A673 (cell line): ENCODE measurements at regions not wholly inside any gene's neighbourhood (a gene's known extent, or its start where the extent isn't known, plus 50 kb on each side); places are given as distances from the start of the nearest gene placed in this dataset.

ENCODE experiments used
- EZH2 ChIP-seq: fragments of 200-600 bp; sonication (generic); IDR thresholded peaks from 2 replicates; pipeline ENCODE4 v1.6.1; 2017; ENCODE audit warnings: borderline replicate concordance, low read depth, mild to moderate bottlenecking, mixed read lengths, antibody characterized with exemption, low read length; ENCODE audit not compliant: poor library complexity, severe bottlenecking
- TF ChIP-seq, protein P1 (sequence below): fragments of 300-800, 200-600 bp; sonication (generic); conservative IDR thresholded peaks from 2 replicates; pipeline ENCODE4 v1.5.1; 2017; ENCODE audit warnings: low read depth, mild to moderate bottlenecking, antibody characterized with exemption, low read length, moderate library complexity, mixed read lengths

DNA sequence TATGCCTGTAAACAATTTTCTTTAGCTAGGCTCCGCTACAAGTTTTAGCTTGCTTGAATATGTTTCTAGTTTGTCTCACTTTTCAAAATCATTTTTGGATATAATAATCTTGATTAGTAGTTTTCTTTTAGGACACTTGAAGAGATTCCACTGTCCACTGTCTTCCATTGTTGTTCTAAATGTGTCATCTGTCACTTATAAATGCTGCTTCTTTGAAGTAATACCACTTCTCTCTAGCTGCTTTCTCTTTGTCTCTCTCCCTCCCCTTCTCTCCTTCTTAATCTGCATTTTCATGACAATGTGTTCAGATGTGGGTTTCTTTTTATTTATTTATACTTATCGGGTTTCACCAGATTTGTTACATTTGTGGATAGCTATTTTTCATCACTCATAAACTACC lies 73.7 kb upstream of the DPP10 start:
- TF ChIP-seq, protein P1, sequence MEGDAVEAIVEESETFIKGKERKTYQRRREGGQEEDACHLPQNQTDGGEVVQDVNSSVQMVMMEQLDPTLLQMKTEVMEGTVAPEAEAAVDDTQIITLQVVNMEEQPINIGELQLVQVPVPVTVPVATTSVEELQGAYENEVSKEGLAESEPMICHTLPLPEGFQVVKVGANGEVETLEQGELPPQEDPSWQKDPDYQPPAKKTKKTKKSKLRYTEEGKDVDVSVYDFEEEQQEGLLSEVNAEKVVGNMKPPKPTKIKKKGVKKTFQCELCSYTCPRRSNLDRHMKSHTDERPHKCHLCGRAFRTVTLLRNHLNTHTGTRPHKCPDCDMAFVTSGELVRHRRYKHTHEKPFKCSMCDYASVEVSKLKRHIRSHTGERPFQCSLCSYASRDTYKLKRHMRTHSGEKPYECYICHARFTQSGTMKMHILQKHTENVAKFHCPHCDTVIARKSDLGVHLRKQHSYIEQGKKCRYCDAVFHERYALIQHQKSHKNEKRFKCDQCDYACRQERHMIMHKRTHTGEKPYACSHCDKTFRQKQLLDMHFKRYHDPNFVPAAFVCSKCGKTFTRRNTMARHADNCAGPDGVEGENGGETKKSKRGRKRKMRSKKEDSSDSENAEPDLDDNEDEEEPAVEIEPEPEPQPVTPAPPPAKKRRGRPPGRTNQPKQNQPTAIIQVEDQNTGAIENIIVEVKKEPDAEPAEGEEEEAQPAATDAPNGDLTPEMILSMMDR, result no peak
- TF ChIP-seq EZH2, result no peak
